Lung (tissue), 11 donors: ENCODE measurements at regions not wholly inside any gene's neighbourhood (a gene's known extent, or its start where the extent isn't known, plus 50 kb on each side); places are given as distances from the start of the nearest gene placed in this dataset.

Experiments used
- ATAC-seq: fragments of 200-7000 bp; cut with Tn5 transposase; one replicate; pipeline ENCODE4 v1.9.1; 2020; ENCODE audit warnings: moderate number of reproducible peaks; ENCODE audit not compliant: insufficient read depth, low FRiP score
- DNase-seq, 3 donors: peaks; one replicate each; pipeline ENCODE4 v3.0.0-alpha.2; 2013 to 2017
- H3K27ac ChIP-seq, 2 donors: one replicate each; pipeline ENCODE4 v1.5.1; 2013; ENCODE audit warnings: mild to moderate bottlenecking in 2 of 2, moderate library complexity in 2 of 2, control low read depth in 1 of 2, inconsistent platforms in 1 of 2, low read depth in 1 of 2, low read length in 1 of 2
- H3K27me3 ChIP-seq, 3 donors: one replicate each; pipeline ENCODE4 v1.5.1; 2013; ENCODE audit warnings: low read length in 2 of 3; ENCODE audit not compliant: control insufficient read depth in 3 of 3, insufficient read depth in 3 of 3
- H3K36me3 ChIP-seq, 4 donors: one replicate each; pipeline ENCODE4 v1.5.1; 2013; ENCODE audit warnings: low read length in 4 of 4, mild to moderate bottlenecking in 1 of 4, moderate library complexity in 1 of 4; ENCODE audit not compliant: control insufficient read depth in 4 of 4, insufficient read depth in 4 of 4
- H3K4me1 ChIP-seq, 5 donors: one replicate each; pipeline ENCODE4 v1.5.1; 2013; ENCODE audit warnings: low read length in 5 of 5, mild to moderate bottlenecking in 2 of 5, moderate library complexity in 1 of 5; ENCODE audit not compliant: control insufficient read depth in 5 of 5, insufficient read depth in 5 of 5
- H3K4me3 ChIP-seq: one replicate; pipeline ENCODE4 v1.5.1; 2013; ENCODE audit warnings: mild to moderate bottlenecking, control low read depth, moderate library complexity
- H3K9ac ChIP-seq, 2 donors: one replicate each; pipeline ENCODE4 v1.5.1; 2013; ENCODE audit warnings: low read length in 2 of 2, control low read depth in 1 of 2; ENCODE audit not compliant: insufficient read depth in 1 of 2
- H3K9me3 ChIP-seq, 4 donors: one replicate each; pipeline ENCODE4 v1.5.1; 2013; ENCODE audit warnings: low read length in 3 of 4, mild to moderate bottlenecking in 1 of 4, moderate library complexity in 1 of 4; ENCODE audit not compliant: control insufficient read depth in 4 of 4, insufficient read depth in 3 of 4
- WGBS, 2 donors: extraction: QIAGEN DNeasy Blood & Tissue Kit; methylation state at CpG; one replicate each; pipeline ENCODE4 v1.1.7; 2013; 5-methylcytosine and 5-hydroxymethylcytosine counted together
- TF ChIP-seq, protein P1 (sequence below): IDR thresholded peaks from 2 replicates; pipeline ENCODE4 v1.5.1; 2012; ENCODE audit warnings: mild to moderate bottlenecking; ENCODE audit errors: control extremely low read depth, extremely low read depth
- donor health status: control.
- donor health status: control.
- donor health status: Bipolar disorder and iron deficiency.
- donor health status: healthy.
- donor health status: DM: yes; HTN: yes; CAD: no.

DNA sequence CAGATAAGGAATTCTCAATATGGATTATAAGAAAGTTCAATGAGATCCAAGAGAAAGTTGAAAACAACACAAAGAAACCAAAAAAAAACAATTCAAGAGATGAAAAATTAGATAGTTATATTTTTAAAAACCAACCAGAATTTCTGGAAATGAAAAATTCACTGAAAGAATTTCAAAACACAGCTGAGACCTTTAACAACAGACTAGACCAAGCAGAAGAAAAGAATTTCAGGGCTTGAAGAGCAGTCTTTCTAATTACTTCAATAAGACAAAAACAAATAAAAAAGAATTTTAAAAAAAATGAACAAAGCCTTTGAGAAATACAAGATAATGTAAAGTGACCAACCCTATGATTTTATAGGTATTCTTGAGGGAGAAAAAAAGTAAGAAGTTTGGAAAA lies 155.4 kb downstream of the ZMAT3 start:
- Histone ChIP-seq H3K4me1 (no peaks in the 10 kb centered on the region), H3K36me3 (no peaks in the 10 kb centered on the region), H3K27ac (no peak overlapping the region), H3K9ac (no peak overlapping the region), H3K9me3 (peaks cover 0 to 8% (median 4%) of the 10 kb centered on the region in 4 donors), H3K4me3 (no peak overlapping the region), H3K27me3 (no peaks in the 10 kb centered on the region)
- no peak for DNase-seq
- TF ChIP-seq, protein P1, sequence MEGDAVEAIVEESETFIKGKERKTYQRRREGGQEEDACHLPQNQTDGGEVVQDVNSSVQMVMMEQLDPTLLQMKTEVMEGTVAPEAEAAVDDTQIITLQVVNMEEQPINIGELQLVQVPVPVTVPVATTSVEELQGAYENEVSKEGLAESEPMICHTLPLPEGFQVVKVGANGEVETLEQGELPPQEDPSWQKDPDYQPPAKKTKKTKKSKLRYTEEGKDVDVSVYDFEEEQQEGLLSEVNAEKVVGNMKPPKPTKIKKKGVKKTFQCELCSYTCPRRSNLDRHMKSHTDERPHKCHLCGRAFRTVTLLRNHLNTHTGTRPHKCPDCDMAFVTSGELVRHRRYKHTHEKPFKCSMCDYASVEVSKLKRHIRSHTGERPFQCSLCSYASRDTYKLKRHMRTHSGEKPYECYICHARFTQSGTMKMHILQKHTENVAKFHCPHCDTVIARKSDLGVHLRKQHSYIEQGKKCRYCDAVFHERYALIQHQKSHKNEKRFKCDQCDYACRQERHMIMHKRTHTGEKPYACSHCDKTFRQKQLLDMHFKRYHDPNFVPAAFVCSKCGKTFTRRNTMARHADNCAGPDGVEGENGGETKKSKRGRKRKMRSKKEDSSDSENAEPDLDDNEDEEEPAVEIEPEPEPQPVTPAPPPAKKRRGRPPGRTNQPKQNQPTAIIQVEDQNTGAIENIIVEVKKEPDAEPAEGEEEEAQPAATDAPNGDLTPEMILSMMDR, result no peak
- no peak for ATAC-seq

- TF ChIP-seq, protein P1, result no peak
- 94 to 96% methylated on average over 2 of the region's 2 CpGs for WGBS, 2 donors
- Histone ChIP-seq H3K4me1 (no peaks in the 10 kb centered on the region), H3K9ac (no peak overlapping the region), H3K4me3 (no peak overlapping the region), H3K9me3 (peaks cover 0 to 8% (median 4%) of the 10 kb centered on the region in 4 donors), H3K36me3 (no peaks in the 10 kb centered on the region), H3K27ac (no peak overlapping the region), H3K27me3 (no peaks in the 10 kb centered on the region)
- ATAC-seq, result no peak
- no peak for DNase-seq
Measured at GRCh38 chr3:178915365-178915764, 156.2 kb downstream of the ZMAT3 start.

- Histone ChIP-seq H3K27me3 (no peaks in the 10 kb centered on the region), H3K9me3 (no peaks in the 10 kb centered on the region), H3K4me3 (no peak overlapping the region), H3K36me3 (no peaks in the 10 kb centered on the region), H3K4me1 (no peaks in the 10 kb centered on the region), H3K9ac (no peak overlapping the region), H3K27ac (no peak overlapping the region)
- DNase-seq (no peak), ATAC-seq (no peak)
- WGBS, 2 donors, result 75 to 82% methylated on average over 1 of the region's 1 CpG
- TF ChIP-seq, protein P1, result no peak
Measured at GRCh38 chr3:178907081-178907480, 164.5 kb downstream of the ZMAT3 start.

- DNase-seq (peak in 2 of 3 donors; percentile 3 to 47), ATAC-seq (peak; percentile 62)
- no peaks in the 10 kb centered on the region for H3K27me3 ChIP-seq
- WGBS, 2 donors, result 63 to 76% methylated on average over 1 of the region's 1 CpG
- no peak overlapping the region for H3K27ac ChIP-seq
- H3K9me3 ChIP-seq, result no peaks in the 10 kb centered on the region
- H3K9ac ChIP-seq, result no peak overlapping the region
- TF ChIP-seq, protein P1, result no peak
- H3K36me3 ChIP-seq, result no peaks in the 10 kb centered on the region
- H3K4me1 ChIP-seq, result peaks cover 0 to 3% (median 0%) of the 10 kb centered on the region in 5 donors
- no peak overlapping the region for H3K4me3 ChIP-seq
Measured at GRCh38 chr3:178901204-178901603, 170.4 kb downstream of the ZMAT3 start.
